Vagina (tissue), 2 donors: ENCODE measurements at regions not wholly inside any gene's neighbourhood (a gene's known extent, or its start where the extent isn't known, plus 50 kb on each side); places are given as distances from the start of the nearest gene placed in this dataset. TPM values are rescaled to one million over a fixed set of nuclear protein-coding genes. Genes with fewer than 3 reads are reported as not detected.
A peak's percentile ranks its signal among the peaks of the same experiment; 100 is the strongest.

Experiments used
- DNase-seq, 2 donors: peaks; one replicate each; pipeline ENCODE4 v3.0.0-alpha.2; 2017; ENCODE audit errors: extremely low spot score in 2 of 2
- H3K27ac ChIP-seq: fragments of 200-600 bp; sonication (generic); one replicate; pipeline ENCODE4 v1.5.1; 2019
- H3K27me3 ChIP-seq: fragments of 200-600 bp; sonication (generic); one replicate; pipeline ENCODE4 v1.5.1; 2019
- H3K36me3 ChIP-seq, 2 donors: fragments of 200-600 bp; sonication (generic); one replicate each; pipeline ENCODE4 v1.5.1; 2017 to 2019
- H3K4me1 ChIP-seq: fragments of 200-600 bp; sonication (generic); one replicate; pipeline ENCODE4 v1.5.1; 2019
- H3K4me3 ChIP-seq, 2 donors: fragments of 200-600 bp; sonication (generic); 1 replicate in 1 of 2; 2 replicates in 1 of 2; pipeline ENCODE4 v1.5.1; 2016 to 2019
- H3K9me3 ChIP-seq: fragments of 200-600 bp; sonication (generic); one replicate; pipeline ENCODE4 v1.5.1; 2019
- POLR2A ChIP-seq, 2 donors: fragments of 450-650 bp; IDR thresholded peaks; one replicate each; pipeline ENCODE4 v1.6.1; 2017; ENCODE audit warnings: antibody characterized with exemption in 2 of 2, mild to moderate bottlenecking in 2 of 2, moderate library complexity in 2 of 2
- POLR2AphosphoS5 ChIP-seq, 2 donors: sonication (generic); formaldehyde crosslinking; IDR thresholded peaks; one replicate each; pipeline ENCODE4 v1.9.0; 2017; ENCODE audit warnings: antibody characterized with exemption in 2 of 2, mild to moderate bottlenecking in 2 of 2, low read depth in 1 of 2; ENCODE audit not compliant: insufficient read depth in 1 of 2
- intact Hi-C: fragments of 100-400 bp; cut with DNase I; formaldehyde crosslinking; loops from one replicate; pipeline ENCODE4 v1.15.1; 2023
- small RNA-seq: library from RNA; depleted of rRNA; stranded (forward); fragments of <200 nt; gene quantifications from one replicate; pipeline ENCODE3, GENCODE V24; 2016
- TF ChIP-seq, protein P1 (sequence below), 3 experiments: fragments of 450-650 bp in 2 of 3; fragments of 200-600 bp in 1 of 3; sonication (generic) in 1 of 3; IDR thresholded peaks; one replicate each; pipeline ENCODE4 v1.5.1; 2017 to 2019; ENCODE audit warnings: antibody characterized with exemption in 3 of 3, mild to moderate bottlenecking in 2 of 3, moderate library complexity in 2 of 3

GRCh38 chr15:31974855-31975829 lies 55.2 kb upstream of the CHRNA7 start:
- H3K27ac ChIP-seq: no peak overlapping the region
- no peaks in the 10 kb centered on the region for H3K9me3 ChIP-seq
- TF ChIP-seq POLR2AphosphoS5 (IDR thresholded peaks at IDR 0.05; ENCODE audit: insufficient read depth in 1 of 2, low read depth in 1 of 2) (no peak), POLR2A (IDR thresholded peaks at IDR 0.05) (no peak)
- TF ChIP-seq, protein P1, sequence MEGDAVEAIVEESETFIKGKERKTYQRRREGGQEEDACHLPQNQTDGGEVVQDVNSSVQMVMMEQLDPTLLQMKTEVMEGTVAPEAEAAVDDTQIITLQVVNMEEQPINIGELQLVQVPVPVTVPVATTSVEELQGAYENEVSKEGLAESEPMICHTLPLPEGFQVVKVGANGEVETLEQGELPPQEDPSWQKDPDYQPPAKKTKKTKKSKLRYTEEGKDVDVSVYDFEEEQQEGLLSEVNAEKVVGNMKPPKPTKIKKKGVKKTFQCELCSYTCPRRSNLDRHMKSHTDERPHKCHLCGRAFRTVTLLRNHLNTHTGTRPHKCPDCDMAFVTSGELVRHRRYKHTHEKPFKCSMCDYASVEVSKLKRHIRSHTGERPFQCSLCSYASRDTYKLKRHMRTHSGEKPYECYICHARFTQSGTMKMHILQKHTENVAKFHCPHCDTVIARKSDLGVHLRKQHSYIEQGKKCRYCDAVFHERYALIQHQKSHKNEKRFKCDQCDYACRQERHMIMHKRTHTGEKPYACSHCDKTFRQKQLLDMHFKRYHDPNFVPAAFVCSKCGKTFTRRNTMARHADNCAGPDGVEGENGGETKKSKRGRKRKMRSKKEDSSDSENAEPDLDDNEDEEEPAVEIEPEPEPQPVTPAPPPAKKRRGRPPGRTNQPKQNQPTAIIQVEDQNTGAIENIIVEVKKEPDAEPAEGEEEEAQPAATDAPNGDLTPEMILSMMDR (IDR thresholded peaks at IDR 0.05): peak in 1 of 3 experiments; percentile 31
- peak overlapping the region in 1 of 2 donors; percentile 13 for H3K4me3 ChIP-seq
- DNase-seq: no peak
- intact Hi-C loops: no loop called here
- H3K36me3 ChIP-seq: no peaks in the 10 kb centered on the region
- H3K4me1 ChIP-seq: peaks cover 7% of the 10 kb centered on the region
- H3K27me3 ChIP-seq: no peaks in the 10 kb centered on the region

DNA sequence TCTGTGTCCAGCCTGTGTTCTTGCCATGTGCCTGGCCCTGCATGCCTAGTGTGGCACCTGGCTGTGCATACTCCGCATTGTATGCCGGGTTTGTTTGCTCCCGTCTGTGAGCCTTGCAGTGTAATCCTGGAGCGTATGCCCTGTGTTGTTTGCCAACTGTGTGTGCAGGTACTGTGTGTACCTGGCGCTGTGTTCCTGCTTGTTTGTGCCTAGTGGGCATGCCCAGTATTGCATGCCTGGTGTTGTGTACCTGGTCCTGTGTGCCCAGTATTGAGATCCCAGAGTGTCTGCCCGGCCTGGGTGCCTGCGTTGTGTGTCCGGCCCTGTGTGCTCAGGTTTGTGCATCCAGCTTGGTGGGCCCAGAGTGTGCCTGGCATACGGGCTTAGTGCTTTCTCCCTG lies 54.5 kb upstream of the CHRNA7 start:
- TF ChIP-seq POLR2A (IDR thresholded peaks at IDR 0.05) (no peak), POLR2AphosphoS5 (IDR thresholded peaks at IDR 0.05; ENCODE audit: insufficient read depth in 1 of 2, low read depth in 1 of 2) (no peak)
- TF ChIP-seq, protein P1 (IDR thresholded peaks at IDR 0.05): no peak
- intact Hi-C loops: no loop called here

GRCh38 chr15:31977138-31977537 lies 53.2 kb upstream of the CHRNA7 start:
- Histone ChIP-seq H3K4me3 (no peak overlapping the region), H3K9me3 (no peaks in the 10 kb centered on the region), H3K4me1 (peaks cover 7% of the 10 kb centered on the region), H3K27me3 (no peaks in the 10 kb centered on the region), H3K36me3 (no peaks in the 10 kb centered on the region), H3K27ac (no peak overlapping the region)
- DNase-seq: no peak
- intact Hi-C loops: no loop called here
- no peak for TF ChIP-seq POLR2A (IDR thresholded peaks at IDR 0.05)
- TF ChIP-seq POLR2AphosphoS5 (IDR thresholded peaks at IDR 0.05; ENCODE audit: insufficient read depth in 1 of 2, low read depth in 1 of 2): no peak
- TF ChIP-seq, protein P1 (IDR thresholded peaks at IDR 0.05): no peak

More for the DNA sequence above, 54.5 kb upstream of the CHRNA7 start:
- no peak overlapping the region for H3K4me3 ChIP-seq
- H3K27ac ChIP-seq: no peak overlapping the region
- no peaks in the 10 kb centered on the region for H3K27me3 ChIP-seq
- DNase-seq: no peak
- H3K36me3 ChIP-seq: no peaks in the 10 kb centered on the region
- H3K9me3 ChIP-seq: no peaks in the 10 kb centered on the region
- peaks cover 7% of the 10 kb centered on the region for H3K4me1 ChIP-seq

DNA sequence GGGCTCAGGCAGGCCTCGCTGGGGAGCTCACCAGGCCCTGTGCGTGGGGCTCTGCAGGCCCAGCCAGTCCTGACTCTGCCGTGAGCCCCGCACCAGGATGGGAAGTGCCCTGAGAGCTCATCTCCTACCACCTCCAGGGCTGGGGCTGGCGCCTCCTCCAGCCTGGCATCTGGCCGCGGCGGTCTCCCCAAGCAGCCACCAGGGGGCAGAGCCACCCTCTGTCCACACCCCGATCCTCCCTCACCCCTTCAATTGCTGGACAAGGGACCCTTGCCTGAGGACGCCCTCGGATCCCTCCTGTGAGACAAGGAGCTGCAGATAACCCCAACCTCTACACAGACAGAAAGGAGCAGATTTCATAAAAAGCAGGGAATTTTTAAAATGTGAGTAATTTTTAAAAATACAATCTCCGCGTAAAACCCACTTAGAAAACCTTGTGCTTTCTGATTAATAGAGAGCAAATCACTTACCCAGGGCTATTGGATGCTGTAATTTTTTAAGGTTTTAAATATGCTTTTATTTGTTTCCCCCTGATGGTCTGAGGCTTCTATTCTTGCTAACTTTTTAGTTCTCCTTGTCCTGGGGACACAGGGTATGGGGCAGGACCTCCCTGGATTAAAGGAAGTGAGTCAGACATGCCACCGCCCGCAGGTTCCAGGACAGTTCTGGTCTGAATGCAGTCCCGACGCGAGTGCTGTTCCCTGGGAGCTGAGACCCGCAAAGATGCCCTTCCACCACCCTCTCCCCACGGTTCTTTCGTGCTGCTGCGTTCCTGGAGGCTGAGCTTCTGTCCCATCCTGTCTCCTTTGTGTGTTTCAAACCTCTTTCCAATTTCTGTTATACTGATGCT lies 52.3 kb upstream of the CHRNA7 start:
- H3K4me1 ChIP-seq: peaks cover 7% of the 10 kb centered on the region
- H3K36me3 ChIP-seq: no peaks in the 10 kb centered on the region
- intact Hi-C loops: no loop called here
- H3K27me3 ChIP-seq: no peaks in the 10 kb centered on the region
- TF ChIP-seq, protein P1 (IDR thresholded peaks at IDR 0.05): peak; percentile 43 to 58 (median 50)
- no peak for TF ChIP-seq POLR2A (IDR thresholded peaks at IDR 0.05)
- no peak overlapping the region for H3K27ac ChIP-seq
- no peak for DNase-seq
- no peaks in the 10 kb centered on the region for H3K9me3 ChIP-seq
- H3K4me3 ChIP-seq: no peak overlapping the region

Small RNAs in the stretch of these regions (small RNA-seq; reads per million reads assigned to genes)
- gene AC026951.2: not detected
- gene RF00425: not detected
